A204.1 (cell line): ENCODE measurements at regions not wholly inside any gene's neighbourhood (a gene's known extent, or its start where the extent isn't known, plus 50 kb on each side); places are given as distances from the start of the nearest gene placed in this dataset.
"Not testable (repeated sequence)": the region's sequence is repeated elsewhere in the genome, so short reads cannot be mapped to it uniquely, and the experiment has no call there.

ENCODE experiments used
- FAIRE-seq: peaks from 2 replicates; lab custom pipeline; 2012; peaks lifted over from hg19 to GRCh38; lab: Jason Lieb, UNC

DNA sequence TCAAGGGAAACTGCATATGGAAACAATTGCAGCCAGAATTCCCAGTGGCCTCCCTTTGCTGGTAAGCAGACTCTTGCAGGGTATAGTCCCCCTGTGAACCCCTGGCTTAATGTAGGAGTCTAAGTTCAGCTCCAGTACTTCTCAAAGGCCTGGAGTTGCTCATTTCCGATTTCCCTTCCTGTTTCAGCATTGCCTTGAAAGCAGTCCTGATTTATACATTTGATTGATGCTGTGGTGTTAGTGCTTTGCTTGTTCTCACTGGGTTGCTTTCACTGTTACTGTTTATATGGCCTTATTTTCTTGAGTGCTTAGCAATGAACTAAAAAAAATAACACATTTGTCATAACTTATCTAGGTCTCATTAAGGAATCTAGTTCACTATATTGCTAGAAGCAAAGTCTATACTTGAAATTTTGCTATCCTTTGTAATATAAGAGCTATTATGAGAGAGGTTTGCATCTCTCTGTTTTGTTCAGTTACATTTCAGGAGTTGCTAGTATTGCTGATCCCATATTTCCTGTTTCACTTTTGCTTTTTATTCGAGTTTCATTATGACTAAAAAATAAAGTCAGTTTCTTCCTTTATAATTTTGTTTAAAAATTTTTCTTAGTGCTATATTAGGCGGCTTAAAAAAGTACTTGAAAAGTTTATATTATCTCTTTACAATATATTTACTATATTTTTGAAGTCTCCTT, 122.4 kb upstream of the NMUR2 start:
- no peak for FAIRE-seq

DNA sequence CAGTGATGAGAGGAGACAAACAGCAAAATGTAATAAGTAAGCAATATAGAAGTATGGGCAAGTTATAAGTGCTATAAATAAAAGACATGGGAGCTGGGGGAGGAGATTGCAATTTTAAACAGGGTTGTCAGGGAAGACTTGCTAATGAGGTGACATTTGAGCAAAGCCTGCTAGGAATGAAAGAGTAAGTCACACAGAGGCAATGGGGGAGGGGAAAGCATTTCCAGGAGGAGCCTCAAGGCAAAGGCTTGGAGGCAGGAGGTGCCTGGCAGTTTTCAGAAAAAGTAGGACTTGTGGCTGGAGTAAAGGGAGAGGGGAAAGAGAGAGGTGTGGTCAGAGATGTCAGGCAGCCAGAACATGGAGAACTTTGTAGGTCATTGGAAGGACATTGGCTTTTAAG, 124.4 kb upstream of the NMUR2 start:
- no peak for FAIRE-seq

DNA sequence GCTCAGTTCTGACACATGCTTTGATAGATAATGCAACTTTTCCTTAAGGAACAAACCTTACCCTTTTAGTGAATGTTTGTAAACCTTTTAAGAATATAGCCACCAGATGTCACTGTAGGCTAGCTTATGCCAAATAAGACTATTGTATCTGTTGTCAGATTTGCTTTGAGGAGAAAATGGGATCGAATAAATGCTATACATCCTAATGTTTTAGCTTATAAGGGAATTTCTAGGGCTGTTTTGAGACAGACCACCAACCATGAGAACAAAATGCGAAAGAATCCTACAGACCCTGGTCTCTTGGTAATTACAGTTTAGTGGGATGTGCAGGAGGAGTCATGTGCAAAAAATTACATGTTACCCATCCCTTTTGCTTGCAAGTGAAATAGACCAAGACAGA, 127.6 kb upstream of the NMUR2 start:
- peak; percentile 96 for FAIRE-seq

DNA sequence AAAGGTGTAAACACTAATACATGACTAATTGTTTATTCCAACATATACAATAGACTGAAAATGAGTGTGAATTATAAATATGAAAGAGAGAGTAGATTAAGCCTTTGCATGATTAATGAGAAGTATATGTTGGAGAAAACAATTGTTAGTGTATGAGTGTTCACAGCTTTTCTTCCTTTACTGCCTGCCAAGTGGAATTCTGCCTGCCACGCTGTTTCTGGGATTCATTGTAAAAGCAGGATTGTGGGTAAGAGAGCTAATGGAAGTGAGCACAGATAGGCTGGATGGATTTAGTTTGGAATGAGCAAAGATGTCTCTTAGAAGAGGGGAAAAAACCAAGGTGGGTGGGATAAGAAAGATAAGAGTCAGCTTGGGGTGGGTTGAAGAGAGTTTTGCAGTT, 129.6 kb upstream of the NMUR2 start:
- no peak for FAIRE-seq

DNA sequence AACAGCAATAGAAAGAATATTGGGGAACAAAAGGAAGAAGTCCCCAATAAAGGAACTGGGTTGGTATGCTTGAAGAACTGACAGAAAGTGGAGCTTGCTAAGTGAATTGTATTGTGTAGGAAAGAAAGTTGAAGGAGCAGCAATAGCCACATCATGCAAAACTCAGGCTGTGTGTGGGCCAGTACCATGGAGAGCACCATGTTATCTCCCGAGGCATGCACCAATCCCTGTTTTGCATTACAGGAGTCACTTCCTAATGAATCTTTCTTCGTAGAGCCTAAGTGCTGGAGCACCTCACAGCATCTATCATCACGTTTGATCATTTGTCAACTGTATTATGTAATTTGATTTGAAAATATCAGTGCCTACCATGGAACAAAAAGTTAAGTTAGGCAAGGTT, 137.7 kb upstream of the NMUR2 start:
- no peak for FAIRE-seq

DNA sequence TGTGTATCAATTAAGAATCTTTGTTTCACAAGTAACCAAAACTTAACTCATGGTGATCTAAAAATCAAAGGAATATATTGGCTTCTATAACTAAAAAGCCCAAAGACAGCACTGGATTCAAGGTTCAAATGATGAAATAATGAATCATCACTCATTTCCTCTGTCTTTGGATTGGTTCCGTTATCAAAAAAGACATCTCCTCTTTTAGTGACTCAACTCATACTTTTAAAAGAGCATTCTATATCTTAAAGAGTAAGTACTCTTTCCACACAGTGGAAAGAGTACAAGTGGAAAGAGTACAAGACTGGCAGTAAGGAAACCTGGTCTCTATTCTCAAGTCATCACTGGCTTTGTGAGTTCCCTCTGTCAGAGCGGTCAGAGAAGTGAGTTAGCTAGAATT, 141.4 kb upstream of the NMUR2 start:
- no peak for FAIRE-seq

DNA sequence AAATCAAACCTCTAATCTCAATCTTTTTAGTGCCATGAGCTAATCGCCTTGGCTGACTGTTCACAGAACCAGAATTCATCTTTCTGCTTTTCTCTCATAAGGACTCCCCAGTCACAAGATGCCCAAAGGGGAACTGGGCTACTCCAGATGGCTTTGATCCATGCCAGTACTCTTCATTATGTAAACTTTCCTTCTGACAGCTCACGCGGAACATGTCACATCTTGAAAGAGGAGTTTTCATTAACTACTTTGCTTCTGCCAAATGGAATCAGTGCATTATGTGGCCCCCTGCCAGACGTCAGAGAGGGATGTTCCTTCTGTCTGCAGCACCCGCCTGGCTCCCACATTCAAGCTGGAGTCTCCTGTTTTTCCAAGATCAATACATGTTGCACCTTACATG, 142.1 kb upstream of the NMUR2 start:
- FAIRE-seq: no peak

DNA sequence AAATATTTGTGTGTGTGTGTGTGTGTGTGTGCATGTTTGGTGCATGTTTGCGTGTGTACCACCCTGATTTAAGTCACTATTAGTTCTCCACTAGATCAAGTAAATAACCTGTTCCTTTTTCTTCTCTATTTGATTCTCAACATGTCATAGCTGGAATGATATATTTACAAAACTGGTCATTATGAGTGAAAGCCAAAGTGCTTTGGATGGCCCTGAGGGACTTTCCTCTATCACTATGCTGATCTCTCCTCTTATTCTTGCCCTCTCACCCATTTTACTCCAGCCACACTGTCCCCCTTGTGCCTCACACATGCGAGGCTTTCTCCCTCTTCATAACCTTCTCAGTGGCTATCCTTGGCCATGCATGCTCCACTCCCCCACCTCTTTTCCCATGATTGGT, 144.6 kb upstream of the NMUR2 start:
- FAIRE-seq: no peak

DNA sequence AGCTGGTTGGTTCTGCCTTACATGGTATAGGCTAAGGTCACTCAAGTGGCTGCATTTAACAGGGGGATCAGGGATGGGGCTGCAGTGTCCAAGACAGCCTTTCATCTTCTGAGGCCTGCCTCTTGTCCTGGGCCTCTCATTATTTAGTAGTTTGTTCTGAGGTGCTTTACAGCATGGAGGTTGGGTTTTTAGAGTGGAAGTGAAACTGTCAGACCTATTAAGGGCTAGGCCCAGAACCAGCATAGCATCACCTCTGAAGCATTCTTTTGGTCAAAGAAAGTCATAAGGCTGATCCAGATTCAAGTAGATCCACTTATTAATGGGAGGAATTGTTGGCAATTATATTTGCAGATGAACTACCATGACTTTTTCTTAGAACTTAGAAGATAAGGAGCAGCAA, 146.0 kb upstream of the NMUR2 start:
- no peak for FAIRE-seq

DNA sequence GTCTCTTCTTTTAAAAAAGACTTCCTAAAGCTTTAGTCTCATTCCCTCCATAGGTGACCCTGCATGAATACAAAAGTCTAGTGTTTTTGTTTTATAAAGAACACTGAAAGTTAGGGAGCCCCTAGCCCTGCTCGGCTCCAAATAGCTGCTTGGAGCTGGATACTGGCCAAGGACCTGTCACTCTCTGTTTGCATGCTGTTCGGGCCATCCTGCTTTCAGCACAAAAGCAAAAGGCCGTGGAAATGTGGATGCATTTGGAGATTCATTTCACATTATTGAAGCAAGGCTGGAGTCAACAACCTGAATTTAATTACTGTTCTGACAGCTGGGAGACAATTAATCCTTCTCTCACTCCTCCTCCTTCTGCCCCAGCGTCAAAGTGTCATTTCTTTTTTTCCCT, 151.7 kb upstream of the NMUR2 start:
- no peak for FAIRE-seq

DNA sequence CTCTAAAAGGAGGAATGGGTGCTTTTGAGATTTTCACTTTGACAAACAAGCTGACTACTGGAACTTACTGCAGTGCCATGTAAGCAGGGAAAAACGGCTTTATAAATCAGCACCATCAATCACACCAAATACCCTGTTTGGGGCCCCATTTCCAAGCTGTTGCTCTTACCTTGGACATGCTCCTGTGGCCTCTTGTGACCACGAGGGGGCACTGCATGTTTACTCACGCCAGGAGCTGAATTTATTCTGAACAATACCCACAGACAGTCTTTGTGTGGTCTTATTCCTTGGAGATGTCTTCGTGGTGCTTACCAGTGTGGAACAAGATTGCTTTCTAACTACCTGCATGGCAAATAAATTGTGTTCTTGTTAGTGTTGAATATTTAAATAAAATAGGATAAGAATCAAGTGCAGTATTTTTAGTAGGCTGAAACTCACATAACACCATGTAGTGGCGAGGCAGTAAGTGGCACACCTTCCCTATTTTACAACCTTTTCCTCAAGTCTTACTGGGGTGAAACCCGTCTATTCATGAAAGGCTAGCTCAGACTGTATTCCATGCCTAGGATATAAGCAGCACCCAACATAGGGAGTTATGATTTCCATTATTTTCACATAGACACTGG, 155.5 kb upstream of the NMUR2 start:
- FAIRE-seq: no peak

DNA sequence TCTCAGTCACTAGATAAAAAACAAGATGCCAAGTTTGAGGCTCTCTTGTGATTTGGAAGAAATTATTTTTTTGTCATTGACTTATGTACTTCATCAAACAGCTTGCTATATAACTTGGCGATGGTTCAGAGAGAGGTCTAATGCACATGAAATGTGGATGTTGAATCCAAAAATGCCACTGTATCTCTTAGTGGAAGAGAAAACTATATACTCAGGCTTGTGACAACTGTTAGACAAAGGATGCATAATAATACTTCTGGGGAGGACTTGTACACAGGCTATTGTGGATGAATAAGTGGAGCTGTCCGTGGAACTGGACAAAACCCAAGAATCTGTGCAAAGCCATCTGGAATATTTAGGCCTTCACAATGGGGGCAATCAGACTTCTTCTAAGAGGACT, 162.9 kb upstream of the NMUR2 start:
- no peak for FAIRE-seq

DNA sequence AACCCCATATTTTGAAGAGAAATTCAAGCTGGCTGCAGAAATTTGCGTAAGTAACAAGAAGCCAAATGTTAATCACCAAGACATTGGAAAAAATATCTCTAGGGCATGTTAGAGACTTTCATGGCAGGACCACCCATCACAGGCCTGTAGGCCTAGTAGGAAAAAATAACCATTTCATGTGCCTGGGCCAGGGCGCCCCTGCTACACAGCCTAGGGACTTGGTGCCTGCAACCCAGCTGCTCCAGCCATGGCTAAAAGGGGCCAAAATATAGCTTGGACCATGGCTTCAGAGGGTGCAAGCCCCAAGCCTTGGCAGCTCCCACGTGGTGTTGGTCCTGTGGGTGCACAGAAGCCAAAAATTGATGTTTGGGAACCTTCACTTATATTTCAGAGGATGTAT, 167.7 kb upstream of the NMUR2 start:
- no peak for FAIRE-seq

DNA sequence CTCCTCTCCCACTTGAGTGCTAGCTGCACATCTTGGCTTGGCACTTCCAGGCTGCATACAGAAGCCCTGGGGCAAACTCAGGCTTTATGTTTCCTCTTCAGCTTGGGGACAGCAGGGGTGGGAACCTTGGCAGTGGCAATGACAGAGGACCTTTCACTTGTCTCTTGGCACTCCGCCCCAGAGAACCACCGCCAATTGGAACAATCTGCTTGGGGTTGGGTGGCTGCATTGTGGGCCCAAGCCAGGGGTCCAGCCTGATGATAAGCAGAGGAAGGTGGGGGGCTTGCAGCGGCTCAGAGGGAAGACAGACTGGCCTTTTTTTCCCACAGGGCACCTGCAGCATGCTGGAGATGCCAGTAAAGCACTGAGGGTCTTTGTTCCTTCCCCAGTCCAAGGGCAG, 179.0 kb upstream of the NMUR2 start:
- no peak for FAIRE-seq

DNA sequence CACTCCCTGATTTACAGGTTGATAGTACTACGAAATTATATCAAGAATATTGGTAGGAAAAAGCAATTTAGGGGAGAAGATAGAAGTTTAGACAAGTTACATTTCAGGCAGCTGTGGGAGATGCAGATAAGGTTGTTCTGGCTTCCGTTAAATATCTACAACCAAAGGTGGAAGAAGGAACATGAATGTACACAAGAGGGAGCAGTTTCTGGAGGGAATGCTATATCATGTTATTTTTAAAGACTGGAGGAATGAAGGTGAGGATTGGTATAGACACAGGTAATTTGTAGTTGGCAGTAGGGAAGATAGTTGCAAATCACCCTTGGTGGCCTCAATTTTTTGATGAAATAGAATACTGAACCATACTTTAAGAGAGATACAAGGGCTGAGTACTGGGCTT, 187.3 kb upstream of the NMUR2 start:
- no peak for FAIRE-seq

DNA sequence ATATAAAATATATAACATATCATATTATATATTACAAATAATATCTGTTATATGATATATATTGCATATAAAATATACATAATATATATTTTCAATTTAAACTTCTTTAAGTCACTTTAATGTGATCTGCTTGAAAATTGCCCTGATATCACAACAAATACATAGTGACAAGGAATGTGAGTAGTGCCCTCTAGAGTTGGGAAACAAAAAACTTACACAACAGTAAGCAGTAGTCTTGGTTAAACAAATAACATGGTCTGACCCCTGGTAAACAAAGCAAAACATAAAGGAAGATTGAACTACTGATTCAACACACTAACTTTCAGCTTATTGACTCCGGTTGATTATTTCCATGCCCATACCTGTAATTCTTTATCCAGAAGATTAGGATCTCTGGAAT, 188.3 kb upstream of the NMUR2 start:
- FAIRE-seq: no peak

DNA sequence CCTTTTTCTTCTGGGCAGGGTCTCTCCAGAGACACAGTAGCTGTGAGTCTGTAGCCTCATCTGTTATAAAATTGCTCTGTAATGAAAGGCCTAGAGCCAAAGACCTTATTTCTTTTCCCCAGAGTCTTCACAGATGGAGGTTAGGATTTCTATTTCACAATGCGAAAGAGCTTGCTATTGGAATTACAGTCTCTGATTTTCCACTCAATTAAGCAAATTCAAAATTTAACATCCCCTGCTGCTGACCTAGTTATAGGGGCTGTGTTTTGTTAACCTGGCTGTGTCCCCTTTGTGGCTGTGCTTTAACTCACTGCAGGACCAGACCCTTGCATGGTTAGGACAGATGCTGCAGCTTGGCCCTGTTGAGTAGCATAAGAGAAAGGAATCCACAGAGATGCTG, 190.3 kb upstream of the NMUR2 start:
- FAIRE-seq: no peak

DNA sequence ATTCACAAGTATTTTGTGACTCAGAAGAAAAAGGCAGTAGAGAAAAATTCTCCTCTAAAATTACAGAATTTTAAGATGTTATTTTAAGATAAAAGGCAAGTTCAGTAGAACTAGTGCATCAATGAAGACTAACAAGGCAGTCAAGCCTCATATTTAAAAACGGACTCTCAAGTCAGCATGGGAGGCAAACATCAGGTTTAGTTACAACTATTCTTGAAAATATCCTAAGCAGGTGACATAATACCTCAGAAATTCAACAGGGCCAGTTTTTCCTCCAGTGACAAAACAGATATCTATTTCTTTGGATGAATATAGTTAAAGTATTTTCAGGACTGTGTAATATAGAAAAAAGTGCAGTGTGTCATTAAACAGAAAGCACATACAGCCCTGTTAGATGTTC, 194.0 kb upstream of the NMUR2 start:
- no peak for FAIRE-seq

DNA sequence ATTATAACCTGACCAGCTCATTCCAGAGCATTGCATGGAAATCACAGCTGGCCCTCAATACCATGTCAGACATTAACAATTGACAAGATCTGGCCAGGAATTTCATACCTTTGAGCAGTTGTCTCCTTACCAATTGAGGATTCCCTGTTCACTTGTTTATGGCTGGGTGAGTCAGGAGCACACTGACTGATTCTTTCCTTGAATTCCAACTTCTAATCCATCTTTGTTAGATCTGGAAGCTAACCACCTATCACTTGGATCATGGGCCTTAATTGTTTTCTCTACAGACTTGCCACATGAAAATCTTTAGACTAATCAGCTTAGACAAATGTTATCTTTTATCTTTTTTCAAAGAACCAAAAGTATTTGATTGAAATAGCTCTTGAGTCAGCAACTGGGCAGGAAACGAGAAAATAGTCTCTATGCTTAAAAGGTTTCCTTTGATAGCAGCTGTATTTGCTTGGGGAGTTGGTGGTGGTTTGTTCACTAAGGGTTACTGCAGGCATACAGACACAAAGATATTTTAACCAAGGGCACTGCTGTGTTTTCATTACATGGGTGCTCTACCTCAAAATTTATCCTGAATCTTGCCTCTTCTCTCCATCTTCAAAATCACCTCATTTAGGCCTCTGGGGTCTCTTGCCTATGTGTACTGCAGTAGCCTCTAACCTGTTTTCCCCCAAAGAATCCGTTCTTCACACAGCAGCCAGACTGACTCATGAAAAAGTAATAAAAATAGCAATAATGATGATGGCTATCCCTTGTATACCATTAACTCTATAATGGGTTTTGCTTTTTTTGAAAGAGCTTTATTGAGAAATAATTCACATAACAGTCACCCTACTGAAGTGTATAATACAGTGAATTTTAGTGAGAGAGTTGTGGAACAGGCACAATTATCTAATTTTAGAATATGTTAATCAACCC, 197.0 kb upstream of the NMUR2 start:
- FAIRE-seq: no peak

DNA sequence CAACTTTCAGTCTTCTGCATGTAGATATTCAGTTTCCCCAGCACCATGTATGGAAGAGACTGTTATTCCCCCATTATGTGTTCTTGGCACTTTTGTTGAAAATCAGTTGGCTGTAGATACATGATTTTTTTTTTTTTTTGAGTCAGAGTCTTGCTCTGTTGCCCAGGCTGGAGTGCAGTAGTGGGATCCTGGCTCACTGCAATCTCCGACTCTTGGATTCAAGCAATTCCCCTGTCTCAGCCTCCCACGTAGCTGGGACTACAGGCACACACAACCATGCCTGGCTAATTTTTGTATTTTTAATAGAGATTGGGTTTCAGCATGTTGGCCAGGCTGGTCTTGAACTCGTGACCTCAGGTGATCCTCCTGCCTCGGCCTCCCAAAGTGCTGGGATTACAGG, 201.0 kb upstream of the NMUR2 start:
- not testable (repeated sequence) for FAIRE-seq

DNA sequence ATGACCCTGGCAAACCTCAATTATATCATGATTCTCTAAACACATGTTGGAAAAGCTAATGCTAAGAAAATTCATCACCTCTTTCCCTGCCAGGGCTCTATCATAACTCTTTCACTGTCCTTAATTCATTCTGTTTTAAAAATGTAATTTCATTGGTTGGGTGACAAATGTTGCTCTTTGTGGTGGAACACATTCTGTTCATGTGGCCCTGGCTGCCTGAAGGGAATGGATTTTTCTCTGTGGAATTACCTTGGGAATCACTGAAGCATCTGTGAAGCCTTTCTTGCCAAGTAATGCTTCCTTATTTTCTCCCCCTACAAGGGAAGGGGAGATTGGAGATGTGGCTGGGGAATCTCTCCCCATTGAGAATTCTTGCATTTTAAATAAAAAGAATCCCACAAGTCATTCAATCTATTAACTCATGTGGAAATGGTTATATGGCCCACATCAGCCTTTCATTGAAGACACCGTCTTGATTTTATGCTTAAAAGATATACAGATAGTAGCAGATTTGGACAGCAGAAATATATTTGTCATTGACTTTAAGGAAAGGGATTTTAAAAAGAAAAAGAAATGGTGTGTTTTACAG, 201.8 kb upstream of the NMUR2 start:
- no peak for FAIRE-seq

DNA sequence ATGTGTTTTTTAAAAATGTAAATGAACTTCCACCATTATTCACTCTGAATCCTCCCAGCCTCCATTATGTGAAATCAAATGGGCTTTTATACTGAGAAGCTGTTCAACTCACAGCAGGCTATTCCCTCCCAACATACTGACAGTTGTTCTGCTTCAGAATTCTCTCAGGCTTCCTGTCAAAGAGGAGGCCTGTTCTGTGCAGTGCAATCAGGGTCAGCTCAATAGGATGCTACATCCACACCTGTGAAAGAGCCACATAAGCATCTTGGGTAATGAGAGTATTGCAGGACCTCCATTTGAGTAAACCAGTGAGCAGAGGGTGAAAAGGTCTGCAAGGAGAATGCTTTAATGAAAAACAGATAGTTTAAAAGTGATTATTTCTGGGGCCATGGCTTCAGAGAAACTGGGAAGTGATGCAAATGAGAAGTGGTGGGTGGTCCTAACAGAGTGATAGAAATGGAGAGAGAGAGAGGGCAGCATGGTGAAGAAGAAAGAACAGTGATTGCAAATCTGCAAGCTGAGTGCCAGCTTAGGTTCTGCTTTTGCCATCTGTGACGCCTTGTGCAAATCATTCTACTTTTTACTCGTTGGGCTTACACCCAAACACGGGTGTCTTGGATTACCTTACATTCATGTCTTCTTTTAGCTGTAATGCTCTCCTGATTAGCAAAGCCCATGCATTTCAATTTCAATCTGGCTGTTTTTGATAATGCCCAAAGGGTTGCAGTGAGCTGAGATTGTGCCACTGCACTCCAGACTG, 202.5 kb upstream of the NMUR2 start:
- FAIRE-seq: no peak
